CMK (cell line): ENCODE measurements at regions not wholly inside any gene's neighbourhood (a gene's known extent, or its start where the extent isn't known, plus 50 kb on each side); places are given as distances from the start of the nearest gene placed in this dataset.
"Not testable (repeated sequence)": the region's sequence is repeated elsewhere in the genome, so short reads cannot be mapped to it uniquely, and the experiment has no call there.

ENCODE experiments used
- DNase-seq: peaks from one replicate; pipeline ENCODE4 v3.0.0-alpha.2; 2010; ENCODE audit warnings: low read depth

DNA sequence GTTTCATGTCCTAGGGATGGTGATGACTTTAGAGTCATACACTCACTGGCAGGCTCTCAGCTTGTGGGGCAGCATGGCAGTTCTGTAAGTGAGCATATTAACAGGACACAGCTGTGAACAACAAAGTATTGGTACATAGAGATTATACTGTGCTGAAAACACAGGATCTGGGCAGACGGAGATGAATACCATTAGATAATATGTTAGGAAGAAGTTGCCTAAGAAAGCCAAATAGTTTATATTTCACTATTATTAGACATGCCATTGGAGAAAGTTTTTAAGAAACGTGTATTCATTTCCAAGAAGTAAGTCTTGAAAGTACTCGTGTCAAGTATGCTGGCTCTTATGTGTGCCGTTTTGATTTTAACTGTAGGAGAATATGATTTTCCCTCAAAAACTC lies 274.5 kb downstream of the INHBA start:
- DNase-seq: no peak

GRCh38 chr7:41425926-41426325 lies 277.0 kb downstream of the INHBA start:
- no peak for DNase-seq

DNA sequence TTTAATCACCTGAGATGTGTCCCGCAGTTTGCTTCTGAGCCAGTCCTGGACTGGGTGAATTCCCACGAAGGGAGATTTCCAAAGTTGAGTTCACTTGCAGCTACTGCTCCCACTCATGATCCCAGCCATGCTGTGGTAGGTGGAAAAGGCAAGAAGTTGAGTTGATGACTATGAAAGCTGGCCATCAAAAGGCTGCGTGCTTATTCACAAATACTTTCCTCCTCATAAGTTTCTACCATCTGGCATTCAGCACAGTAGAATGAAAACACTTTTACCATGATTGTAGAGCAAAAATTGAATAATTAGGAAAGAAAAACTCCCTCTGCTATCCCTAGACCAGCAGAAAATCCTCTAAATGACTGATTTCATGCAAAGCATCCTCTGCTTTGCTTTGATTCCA lies 281.8 kb downstream of the INHBA start:
- DNase-seq: no peak

GRCh38 chr7:41420421-41420820 lies 282.5 kb downstream of the INHBA start:
- DNase-seq: no peak

GRCh38 chr7:41418337-41418736 lies 284.6 kb downstream of the INHBA start:
- no peak for DNase-seq

DNA sequence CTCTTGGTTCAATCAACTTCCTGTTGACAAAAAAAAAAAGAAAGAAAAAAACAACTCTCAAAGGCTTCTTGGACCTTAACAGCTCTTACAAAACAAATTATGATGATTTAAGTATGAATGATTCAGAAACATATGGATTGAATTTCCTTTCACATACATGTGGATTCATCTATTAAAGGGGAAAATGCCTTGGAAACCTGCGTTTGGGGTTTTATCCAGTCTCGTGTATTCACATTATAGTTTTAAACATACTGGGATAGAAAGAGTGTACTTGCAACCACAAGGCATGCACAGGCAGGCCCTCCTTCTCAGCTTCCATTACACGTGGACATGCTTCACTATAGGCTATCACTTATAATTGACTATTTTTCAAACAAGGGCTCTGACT lies 286.7 kb downstream of the INHBA start:
- DNase-seq: no peak

DNA sequence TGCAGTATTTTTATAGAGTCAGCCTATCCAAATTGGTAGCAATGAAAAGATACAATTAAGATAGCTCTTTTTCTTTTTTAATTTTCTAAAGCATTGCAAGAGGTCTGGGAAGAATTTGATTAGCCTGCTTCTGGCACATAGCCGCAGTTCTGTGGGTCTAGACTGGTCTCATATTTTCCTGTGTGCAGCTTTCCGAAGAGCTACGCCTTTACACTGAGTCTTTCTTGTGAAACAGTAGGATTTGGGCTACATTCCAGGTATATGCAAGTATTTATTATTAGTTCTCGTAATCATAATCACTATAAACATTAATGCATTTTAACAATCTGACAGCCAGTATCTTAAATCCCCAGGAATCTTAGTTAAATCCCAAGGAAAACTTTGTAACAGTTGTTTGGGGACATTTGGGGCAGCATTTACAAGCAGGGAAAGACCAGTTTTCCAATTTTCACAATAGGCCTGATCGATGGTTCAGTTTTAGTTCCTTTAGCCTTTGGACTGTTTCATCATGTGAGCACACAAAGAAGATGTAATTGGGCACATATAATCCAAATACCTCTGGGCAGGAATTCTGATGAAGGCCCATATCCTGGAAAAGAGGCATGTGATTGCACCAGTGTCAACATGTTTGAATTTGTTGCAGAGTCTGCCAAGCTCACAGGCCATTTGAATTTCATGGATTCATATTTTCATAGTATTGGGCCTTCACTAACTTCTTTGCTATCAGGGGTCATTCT lies 287.3 kb downstream of the INHBA start:
- DNase-seq: no peak

GRCh38 chr7:41415051-41415450 lies 287.8 kb downstream of the INHBA start:
- DNase-seq: no peak

DNA sequence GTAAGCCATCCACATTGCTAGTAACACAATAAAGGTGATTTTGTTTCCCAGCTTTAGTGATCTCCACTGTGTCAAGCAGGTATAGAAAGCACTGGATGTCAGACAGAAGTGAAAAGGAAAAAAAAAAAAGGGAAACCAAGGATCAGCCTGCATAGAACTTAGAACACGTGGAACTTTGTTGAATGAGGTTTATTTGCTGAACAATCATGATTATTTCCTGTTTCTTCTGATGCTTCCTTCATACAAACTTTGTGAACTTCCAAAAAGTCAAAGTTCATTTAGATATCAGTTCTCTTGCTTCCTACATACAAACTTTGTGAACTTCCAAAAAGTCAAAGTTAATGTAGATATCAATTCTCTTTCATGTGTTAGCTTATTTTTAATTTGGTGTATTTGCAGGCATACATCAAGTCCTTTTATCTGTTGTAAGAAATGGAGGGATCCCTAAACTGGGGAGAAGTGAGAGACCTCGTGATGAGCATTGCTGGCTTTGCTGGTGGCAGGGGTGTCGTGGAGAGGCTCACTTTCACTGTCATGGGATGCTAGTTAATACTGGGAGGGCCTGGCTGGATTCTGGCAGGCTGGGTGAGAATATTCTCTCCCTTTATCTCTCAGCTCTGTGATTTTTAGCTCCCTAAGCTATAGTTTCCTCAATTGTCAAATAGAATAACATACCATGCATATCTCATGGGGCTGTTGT lies 298.4 kb downstream of the INHBA start:
- DNase-seq: no peak

GRCh38 chr7:41403291-41403690 lies 299.6 kb downstream of the INHBA start:
- DNase-seq: no peak

DNA sequence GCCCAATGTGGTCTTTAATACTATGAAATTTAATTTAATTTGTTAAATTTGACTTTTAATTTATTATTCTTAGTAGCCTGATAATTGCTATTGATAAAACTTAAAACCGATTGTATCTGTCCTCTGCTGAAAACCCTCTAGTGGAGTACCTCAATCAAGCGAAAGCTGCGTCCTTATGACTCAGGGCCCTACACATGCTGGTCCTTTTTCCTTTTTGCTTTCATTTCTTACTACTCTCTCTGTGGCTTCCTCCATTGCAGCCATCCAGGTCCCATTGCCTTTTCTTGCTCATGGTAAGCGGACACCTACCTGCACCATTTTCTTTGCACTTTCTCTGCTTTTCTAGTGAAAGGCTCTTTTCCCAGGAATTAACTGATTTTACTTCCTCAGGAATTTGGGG lies 301.1 kb downstream of the INHBA start:
- no peak for DNase-seq

DNA sequence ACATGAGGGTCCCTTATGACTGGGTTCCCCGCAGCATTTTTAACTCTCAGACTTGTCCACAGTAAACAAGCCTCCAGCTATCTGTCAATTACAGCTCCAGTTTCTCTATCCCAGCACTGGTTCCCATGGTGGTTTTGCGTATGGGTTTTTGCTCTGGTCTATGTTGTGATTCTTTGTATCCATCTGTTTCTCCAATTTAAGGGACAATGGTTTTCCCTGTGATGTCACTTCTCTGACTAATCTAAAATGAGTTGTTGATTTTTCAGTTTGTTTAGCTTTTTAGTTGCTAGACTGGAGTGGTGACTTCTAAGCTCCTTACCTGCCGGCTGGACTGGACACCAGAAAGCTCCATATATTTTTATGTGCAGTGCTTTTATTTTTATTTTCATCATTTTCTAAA lies 303.7 kb downstream of the INHBA start:
- no peak for DNase-seq

DNA sequence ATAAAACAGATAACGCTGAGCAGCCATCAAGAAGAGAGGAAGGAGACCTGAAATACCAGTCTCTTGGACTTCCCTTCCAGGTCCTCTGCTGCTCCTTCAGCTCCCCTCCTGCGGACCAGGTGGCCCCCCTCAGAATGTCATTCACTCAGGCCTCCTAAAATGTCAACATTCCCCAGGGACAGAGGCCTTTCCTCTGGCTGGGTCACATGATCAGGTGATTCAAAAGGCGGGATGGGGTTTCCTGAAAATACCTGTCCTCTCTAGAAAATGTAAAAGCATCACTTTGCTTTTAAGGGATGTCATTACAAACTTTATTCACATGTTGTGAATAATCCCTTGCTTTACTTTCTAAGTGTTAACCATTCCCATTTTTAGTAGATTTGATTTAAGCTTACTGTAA lies 311.1 kb downstream of the INHBA start:
- DNase-seq: no peak

- not testable (repeated sequence) for DNase-seq
Measured at GRCh38 chr7:41388933-41389332, 314.0 kb downstream of the INHBA start.

- DNase-seq: no peak
Measured at GRCh38 chr7:41385996-41386395, 316.9 kb downstream of the INHBA start.

- DNase-seq: no peak
Measured at GRCh38 chr7:41384418-41384817, 318.5 kb downstream of the INHBA start.

DNA sequence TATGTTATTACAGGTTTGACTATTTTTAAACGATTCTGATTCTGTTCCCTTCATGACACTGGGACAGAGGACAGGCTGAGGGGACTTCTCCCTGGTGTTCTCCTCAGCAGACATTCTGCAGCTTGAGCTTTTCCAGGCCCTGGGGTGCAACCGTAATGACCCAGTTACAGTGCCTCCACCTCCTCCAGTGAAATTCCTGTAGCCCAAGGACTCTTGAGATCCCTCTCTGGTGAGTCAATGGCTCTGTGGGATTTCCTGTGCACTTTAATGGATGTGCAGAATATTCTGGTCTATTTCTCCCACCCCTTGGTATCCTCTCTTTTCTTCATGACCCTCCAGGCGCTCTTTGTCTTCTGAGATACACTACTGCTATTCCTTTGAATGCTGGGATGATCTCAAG lies 319.3 kb downstream of the INHBA start:
- DNase-seq: no peak

GRCh38 chr7:41378156-41378555 lies 324.7 kb downstream of the INHBA start:
- no peak for DNase-seq

- DNase-seq: no peak
Measured at GRCh38 chr7:41375582-41375981, 327.3 kb downstream of the INHBA start.

DNA sequence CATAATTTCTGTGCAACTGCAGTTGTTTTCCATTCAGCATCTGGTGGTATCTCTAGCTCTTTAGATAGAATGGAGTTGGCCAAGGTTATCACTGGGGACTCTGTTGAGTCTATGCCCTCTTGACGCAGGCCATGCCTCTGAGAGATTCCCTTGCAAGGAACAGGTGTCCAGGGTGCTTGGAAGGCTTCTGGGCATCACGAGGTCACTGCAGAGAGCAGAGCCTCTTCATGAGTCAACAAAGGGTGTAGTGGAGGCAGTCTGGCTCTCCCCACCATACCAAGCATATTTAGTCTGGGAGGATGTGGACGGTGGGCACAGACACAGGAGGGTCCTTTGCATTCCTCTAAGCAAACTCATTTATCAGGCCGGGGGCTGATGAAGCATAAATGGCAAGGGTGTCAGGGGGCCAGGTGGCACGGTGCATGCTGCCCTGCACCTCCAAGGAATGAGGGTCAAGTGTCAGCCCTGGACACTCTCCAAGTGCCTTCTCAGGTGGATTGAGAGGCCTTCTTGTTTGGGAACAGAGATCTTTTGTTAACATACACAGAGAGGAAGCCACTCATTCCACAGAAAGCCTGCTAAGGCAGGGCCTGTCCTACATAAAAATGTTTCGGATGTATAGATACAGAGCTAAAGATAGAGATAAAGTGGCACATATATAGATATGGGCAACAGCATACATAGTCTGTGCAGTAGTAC lies 328.6 kb downstream of the INHBA start:
- DNase-seq: no peak

GRCh38 chr7:41367967-41368882 lies 334.7 kb downstream of the INHBA start:
- no peak for DNase-seq

GRCh38 chr7:41351091-41351490 lies 351.8 kb downstream of the INHBA start:
- DNase-seq: no peak
